PC-3 (cell line): ENCODE measurements at regions not wholly inside any gene's neighbourhood (a gene's known extent, or its start where the extent isn't known, plus 50 kb on each side); places are given as distances from the start of the nearest gene placed in this dataset.

Experiments
- ATAC-seq: fragments of 200-7000 bp; cut with Tn5 transposase; 2 replicates; pipeline ENCODE4 v1.9.1; 2020; ENCODE audit warnings: mild to moderate bottlenecking, moderate library complexity
- BruUV-seq: library from RNA; stranded (reverse); fragments of 400-500 nt; replicated peaks from 2 replicates; lab custom pipeline; 2021; lab: Mats Ljungman, UMichigan
- CTCF ChIA-PET: fragments of 300-600 bp; sonication (Branson Sonifier 250); formaldehyde crosslinking; loops from one replicate; lab custom pipeline; 2022; ENCODE audit warnings: antibody characterized with exemption; lab: Charles Lee
- POLR2A ChIA-PET: fragments of 300-600 bp; sonication (Branson Sonifier 250); formaldehyde crosslinking; loops from one replicate; lab custom pipeline; 2022; ENCODE audit warnings: antibody characterized with exemption; ENCODE audit not compliant: unreplicated experiment; lab: Charles Lee
- DNase-seq: peaks from one replicate; pipeline ENCODE4 v3.0.0-alpha.2; 2015
- H2AFZ ChIP-seq: fragments of 300-600 bp; sonication (generic); 2 replicates; pipeline ENCODE4 v1.6.0; 2016; ENCODE audit warnings: antibody characterized with exemption, low read length
- H3F3A ChIP-seq: fragments of 300-600 bp; sonication (generic); one replicate; pipeline ENCODE4 v1.6.0; 2017; ENCODE audit warnings: antibody characterized with exemption, low read length, control low read depth, mild to moderate bottlenecking; ENCODE audit not compliant: unreplicated experiment
- H3K27ac ChIP-seq: fragments of 300-600 bp; sonication (generic); 2 replicates; pipeline ENCODE4 v1.5.1; 2016; ENCODE audit warnings: mild to moderate bottlenecking, low read length
- H3K27me3 ChIP-seq: fragments of 300-600 bp; sonication (generic); 2 replicates; pipeline ENCODE4 v1.6.1; 2016; ENCODE audit warnings: low read length, mixed read lengths
- H3K36me3 ChIP-seq: fragments of 300-600 bp; sonication (generic); 2 replicates; pipeline ENCODE4 v1.6.1; 2016; ENCODE audit warnings: low read depth, mixed run types, low read length, mixed read lengths
- H3K4me1 ChIP-seq: fragments of 300-600 bp; sonication (generic); 2 replicates; pipeline ENCODE4 v1.5.1; 2016; ENCODE audit warnings: low read length; ENCODE audit not compliant: insufficient read depth
- H3K4me2 ChIP-seq: fragments of 300-600 bp; sonication (generic); 2 replicates; pipeline ENCODE4 v1.6.0; 2016; ENCODE audit warnings: low read length
- H3K4me3 ChIP-seq: fragments of 300-600 bp; sonication (generic); 2 replicates; pipeline ENCODE4 v1.5.1; 2016; ENCODE audit warnings: mild to moderate bottlenecking, low read length, mixed read lengths
- H3K79me2 ChIP-seq: fragments of 300-600 bp; sonication (generic); 2 replicates; pipeline ENCODE4 v1.6.1; 2017; ENCODE audit warnings: low read length, mixed read lengths
- H3K9ac ChIP-seq: fragments of 300-600 bp; sonication (generic); 2 replicates; pipeline ENCODE4 v1.6.0; 2016; ENCODE audit warnings: mild to moderate bottlenecking, low read length
- H3K9me2 ChIP-seq: fragments of 300-600 bp; sonication (generic); replicated peaks from 2 replicates; pipeline ENCODE4 v1.6.1; 2016; ENCODE audit warnings: mixed run types, low read length, mixed read lengths
- H3K9me3 ChIP-seq: fragments of 300-600 bp; sonication (generic); 2 replicates; pipeline ENCODE4 v1.6.1; 2016; ENCODE audit warnings: low read length, mixed read lengths
- H4K20me1 ChIP-seq: fragments of 300-600 bp; sonication (generic); 2 replicates; pipeline ENCODE4 v1.6.1; 2016; ENCODE audit warnings: low read length, mixed read lengths
- EZH2 ChIP-seq: fragments of 300-600 bp; sonication (generic); IDR thresholded peaks from one replicate; pipeline ENCODE4 v1.6.1; 2017; ENCODE audit warnings: antibody characterized with exemption, mild to moderate bottlenecking, low read length; ENCODE audit not compliant: unreplicated experiment
- EZH2phosphoT487 ChIP-seq: fragments of 300-600 bp; sonication (generic); IDR thresholded peaks from 2 replicates; pipeline ENCODE4 v1.6.1; 2018; ENCODE audit warnings: mild to moderate bottlenecking, antibody characterized with exemption, low read length, borderline replicate concordance
- intact Hi-C: fragments of 100-400 bp; cut with micrococcal nuclease; formaldehyde crosslinking; loops from 2 replicates; pipeline ENCODE4 v1.9.0; 2023
- TF ChIP-seq, protein P1 (sequence below): fragments of 300-600 bp; sonication (generic); conservative IDR thresholded peaks from 2 replicates; pipeline ENCODE4 v1.5.1; 2017; ENCODE audit warnings: antibody characterized with exemption, low read depth, mild to moderate bottlenecking, low read length

DNA sequence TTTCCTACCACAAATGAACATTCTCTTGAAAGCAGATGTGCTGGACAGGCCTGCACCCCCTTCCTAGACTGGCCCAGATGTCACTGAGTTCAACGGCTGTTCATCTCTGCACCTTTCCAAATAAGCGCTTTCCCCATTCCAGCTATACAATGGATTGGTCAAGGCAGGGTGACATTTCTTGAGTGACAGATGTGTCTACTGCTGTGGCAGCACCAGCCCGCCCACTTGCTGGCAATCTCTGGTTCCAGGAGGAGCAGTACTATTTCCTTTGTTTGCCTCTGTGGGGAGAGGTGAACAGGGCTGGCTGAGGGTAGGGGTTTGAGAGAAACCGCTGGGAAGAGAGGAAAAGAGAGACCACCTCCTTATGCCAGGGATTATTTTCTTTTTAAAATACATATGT, 269.5 kb upstream of the POU3F3 start:
- peaks cover 46% of the 10 kb centered on the region for H3K27me3 ChIP-seq
- no peak for ATAC-seq
- intact Hi-C loops = no loop called here
- H3K79me2 ChIP-seq = no peaks in the 10 kb centered on the region
- no peaks in the 10 kb centered on the region for H3K36me3 ChIP-seq
- CTCF ChIA-PET = no interaction called here
- no TSS peak for BruUV-seq
- H3K9ac ChIP-seq = no peak overlapping the region
- H3F3A ChIP-seq = no peaks in the 10 kb centered on the region
- POLR2A ChIA-PET = no interaction called here
- H3K4me2 ChIP-seq = no peak overlapping the region
- no peaks in the 10 kb centered on the region for H3K9me2 ChIP-seq
- no peak overlapping the region for H3K4me3 ChIP-seq
- no peak overlapping the region for H2AFZ ChIP-seq
- no peaks in the 10 kb centered on the region for H4K20me1 ChIP-seq
- no peaks in the 10 kb centered on the region for H3K9me3 ChIP-seq
- H3K4me1 ChIP-seq = no peaks in the 10 kb centered on the region
- TF ChIP-seq, protein P1, sequence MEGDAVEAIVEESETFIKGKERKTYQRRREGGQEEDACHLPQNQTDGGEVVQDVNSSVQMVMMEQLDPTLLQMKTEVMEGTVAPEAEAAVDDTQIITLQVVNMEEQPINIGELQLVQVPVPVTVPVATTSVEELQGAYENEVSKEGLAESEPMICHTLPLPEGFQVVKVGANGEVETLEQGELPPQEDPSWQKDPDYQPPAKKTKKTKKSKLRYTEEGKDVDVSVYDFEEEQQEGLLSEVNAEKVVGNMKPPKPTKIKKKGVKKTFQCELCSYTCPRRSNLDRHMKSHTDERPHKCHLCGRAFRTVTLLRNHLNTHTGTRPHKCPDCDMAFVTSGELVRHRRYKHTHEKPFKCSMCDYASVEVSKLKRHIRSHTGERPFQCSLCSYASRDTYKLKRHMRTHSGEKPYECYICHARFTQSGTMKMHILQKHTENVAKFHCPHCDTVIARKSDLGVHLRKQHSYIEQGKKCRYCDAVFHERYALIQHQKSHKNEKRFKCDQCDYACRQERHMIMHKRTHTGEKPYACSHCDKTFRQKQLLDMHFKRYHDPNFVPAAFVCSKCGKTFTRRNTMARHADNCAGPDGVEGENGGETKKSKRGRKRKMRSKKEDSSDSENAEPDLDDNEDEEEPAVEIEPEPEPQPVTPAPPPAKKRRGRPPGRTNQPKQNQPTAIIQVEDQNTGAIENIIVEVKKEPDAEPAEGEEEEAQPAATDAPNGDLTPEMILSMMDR = no peak
- TF ChIP-seq EZH2 (no peak), EZH2phosphoT487 (no peak)
- no peak overlapping the region for H3K27ac ChIP-seq
- DNase-seq = no peak

DNA sequence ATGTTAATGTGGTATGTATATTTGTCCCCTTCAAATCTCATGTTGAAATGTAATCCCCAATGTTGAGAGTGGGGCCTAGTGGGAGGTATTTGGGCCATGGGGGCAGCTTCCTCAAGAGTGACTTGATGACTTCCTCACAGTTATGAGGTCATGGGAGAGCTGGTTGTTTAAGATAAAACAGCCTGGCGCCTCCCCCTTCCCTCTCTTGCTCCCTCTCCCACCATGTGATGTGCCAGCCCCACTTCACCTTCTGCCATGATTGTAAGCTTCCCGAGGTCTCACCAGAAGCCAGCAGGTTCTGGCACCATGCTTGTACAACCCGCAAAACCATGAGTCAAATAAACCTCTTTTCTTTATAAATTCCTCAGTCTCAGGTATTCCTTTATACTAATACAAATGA, 258.3 kb upstream of the POU3F3 start:
- ATAC-seq = no peak
- Histone ChIP-seq H3K9ac (no peak overlapping the region), H2AFZ (no peak overlapping the region), H3F3A (no peaks in the 10 kb centered on the region), H3K4me1 (no peaks in the 10 kb centered on the region), H3K79me2 (no peaks in the 10 kb centered on the region), H3K9me3 (no peaks in the 10 kb centered on the region), H3K27ac (no peak overlapping the region), H3K27me3 (no peaks in the 10 kb centered on the region), H3K4me2 (no peak overlapping the region), H3K9me2 (no peaks in the 10 kb centered on the region), H3K4me3 (no peak overlapping the region), H4K20me1 (no peaks in the 10 kb centered on the region), H3K36me3 (no peaks in the 10 kb centered on the region)
- ChIA-PET POLR2A (no interaction called here), CTCF (no interaction called here)
- no TSS peak for BruUV-seq
- TF ChIP-seq EZH2phosphoT487 = no peak
- TF ChIP-seq, protein P1 = no peak
- no peak for TF ChIP-seq EZH2
- intact Hi-C loops = no loop called here
- DNase-seq = no peak

DNA sequence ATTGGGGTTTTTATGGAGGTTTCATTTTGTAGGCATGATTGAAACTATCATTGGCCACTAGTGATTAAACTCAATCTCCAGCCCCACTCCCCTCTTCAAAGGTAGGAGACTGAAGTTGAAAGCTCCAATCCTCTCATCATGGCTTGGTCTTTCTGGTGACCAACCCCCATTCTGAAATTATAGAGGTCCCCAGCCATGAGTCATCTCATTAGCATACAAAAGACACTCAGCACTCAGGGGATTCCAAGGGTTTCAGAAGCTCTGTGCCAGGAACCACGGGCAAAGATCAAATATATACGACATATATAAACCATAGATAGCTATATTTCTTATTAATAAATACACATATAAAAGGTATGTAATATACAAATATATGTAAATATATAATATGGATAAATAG, 256.0 kb upstream of the POU3F3 start:
- intact Hi-C loops = no loop called here
- Histone ChIP-seq H3K9me2 (no peaks in the 10 kb centered on the region), H3K9ac (no peak overlapping the region), H3F3A (no peaks in the 10 kb centered on the region), H4K20me1 (no peaks in the 10 kb centered on the region), H2AFZ (no peak overlapping the region), H3K4me2 (no peak overlapping the region), H3K9me3 (no peaks in the 10 kb centered on the region), H3K4me1 (no peaks in the 10 kb centered on the region), H3K27me3 (no peaks in the 10 kb centered on the region), H3K27ac (no peak overlapping the region), H3K36me3 (no peaks in the 10 kb centered on the region), H3K79me2 (no peaks in the 10 kb centered on the region), H3K4me3 (no peak overlapping the region)
- ATAC-seq = no peak
- POLR2A ChIA-PET = no interaction called here
- CTCF ChIA-PET = no interaction called here
- DNase-seq = no peak
- no TSS peak for BruUV-seq
- TF ChIP-seq EZH2 (no peak), EZH2phosphoT487 (no peak)
- TF ChIP-seq, protein P1 = no peak
